Smooth muscle cell (in vitro differentiated cells): ENCODE measurements at regions not wholly inside any gene's neighbourhood (a gene's known extent, or its start where the extent isn't known, plus 50 kb on each side); places are given as distances from the start of the nearest gene placed in this dataset.

ENCODE experiments used
- DNase-seq: peaks from one replicate; lab custom pipeline; 2025; ENCODE audit not compliant: unreplicated experiment; lab: John Stamatoyannopoulos, UW
- H2AFZ ChIP-seq: fragments of 200-600 bp; sonication (generic); 2 replicates; pipeline ENCODE4 v1.6.0; 2016; ENCODE audit warnings: antibody characterized with exemption, low read depth, mild to moderate bottlenecking
- H3F3A ChIP-seq: fragments of 200-600 bp; sonication (generic); 2 replicates; pipeline ENCODE4 v1.6.0; 2017; ENCODE audit warnings: antibody characterized with exemption, low read depth
- H3K27ac ChIP-seq: fragments of 200-600 bp; sonication (generic); 2 replicates; pipeline ENCODE4 v1.5.1; 2016; ENCODE audit warnings: low read depth, mild to moderate bottlenecking
- H3K27me3 ChIP-seq: fragments of 200-600 bp; sonication (generic); 2 replicates; pipeline ENCODE4 v1.6.1; 2016; ENCODE audit warnings: low read depth, mild to moderate bottlenecking
- H3K36me3 ChIP-seq: fragments of 200-600 bp; sonication (generic); 2 replicates; pipeline ENCODE4 v1.5.1; 2016; ENCODE audit warnings: low read depth
- H3K4me1 ChIP-seq: fragments of 200-600 bp; sonication (generic); 2 replicates; pipeline ENCODE4 v1.5.1; 2016; ENCODE audit warnings: low read depth
- H3K4me2 ChIP-seq: fragments of 200-600 bp; sonication (generic); 2 replicates; pipeline ENCODE4 v1.6.0; 2016; ENCODE audit warnings: mild to moderate bottlenecking
- H3K4me3 ChIP-seq: fragments of 200-600 bp; sonication (generic); 2 replicates; pipeline ENCODE4 v1.5.1; 2016; ENCODE audit warnings: mild to moderate bottlenecking
- H3K79me2 ChIP-seq: fragments of 200-600 bp; sonication (generic); 2 replicates; pipeline ENCODE4 v1.6.0; 2016; ENCODE audit warnings: low read depth, mild to moderate bottlenecking
- H3K9ac ChIP-seq: fragments of 200-600 bp; sonication (generic); 2 replicates; pipeline ENCODE4 v1.6.0; 2016; ENCODE audit warnings: low read depth
- H3K9me3 ChIP-seq: fragments of 200-600 bp; sonication (generic); replicated peaks from 2 replicates; pipeline ENCODE4 v1.5.1; 2016; ENCODE audit warnings: low read depth
- H4K20me1 ChIP-seq: fragments of 200-600 bp; sonication (generic); 2 replicates; pipeline ENCODE4 v1.6.0; 2016; ENCODE audit warnings: low read depth
- WGBS: methylation state at CpG from one replicate; pipeline ENCODE4 v1.1.7; 2016; ENCODE audit warnings: low lambda C conversion rate; 5-methylcytosine and 5-hydroxymethylcytosine counted together
- TF ChIP-seq, protein P1 (sequence below): fragments of 200-600 bp; sonication (generic); IDR thresholded peaks from 2 replicates; pipeline ENCODE4 v1.5.1; 2017; ENCODE audit warnings: borderline replicate concordance, mild to moderate bottlenecking, antibody characterized with exemption; ENCODE audit not compliant: insufficient read depth, poor library complexity, severe bottlenecking

DNA sequence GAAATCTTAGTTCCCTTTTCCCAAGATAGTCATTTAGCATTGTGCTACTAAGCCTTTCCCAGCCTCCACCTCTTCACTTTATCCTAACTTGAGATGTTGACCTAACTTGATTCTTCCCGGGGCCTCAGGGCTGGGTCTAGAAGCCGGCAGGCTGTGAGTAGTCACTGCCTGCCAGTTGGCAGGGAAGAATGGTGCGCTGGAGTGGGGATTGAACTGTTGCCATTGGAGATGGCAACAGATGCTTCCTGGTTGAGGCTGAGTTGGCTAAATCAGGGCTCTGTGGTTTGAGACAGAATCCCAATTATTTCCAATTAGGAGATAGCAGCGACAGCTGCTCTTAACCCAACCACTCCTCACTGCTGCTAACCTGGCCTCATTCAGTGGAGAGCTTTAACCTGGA lies 343.1 kb downstream of the BRINP1 start:
- H3K9ac ChIP-seq, result no peak overlapping the region
- H3K4me3 ChIP-seq, result no peak overlapping the region
- no peaks in the 10 kb centered on the region for H3K4me1 ChIP-seq
- no peak overlapping the region for H3K4me2 ChIP-seq
- H3F3A ChIP-seq, result no peaks in the 10 kb centered on the region
- no peak overlapping the region for H2AFZ ChIP-seq
- TF ChIP-seq, protein P1, sequence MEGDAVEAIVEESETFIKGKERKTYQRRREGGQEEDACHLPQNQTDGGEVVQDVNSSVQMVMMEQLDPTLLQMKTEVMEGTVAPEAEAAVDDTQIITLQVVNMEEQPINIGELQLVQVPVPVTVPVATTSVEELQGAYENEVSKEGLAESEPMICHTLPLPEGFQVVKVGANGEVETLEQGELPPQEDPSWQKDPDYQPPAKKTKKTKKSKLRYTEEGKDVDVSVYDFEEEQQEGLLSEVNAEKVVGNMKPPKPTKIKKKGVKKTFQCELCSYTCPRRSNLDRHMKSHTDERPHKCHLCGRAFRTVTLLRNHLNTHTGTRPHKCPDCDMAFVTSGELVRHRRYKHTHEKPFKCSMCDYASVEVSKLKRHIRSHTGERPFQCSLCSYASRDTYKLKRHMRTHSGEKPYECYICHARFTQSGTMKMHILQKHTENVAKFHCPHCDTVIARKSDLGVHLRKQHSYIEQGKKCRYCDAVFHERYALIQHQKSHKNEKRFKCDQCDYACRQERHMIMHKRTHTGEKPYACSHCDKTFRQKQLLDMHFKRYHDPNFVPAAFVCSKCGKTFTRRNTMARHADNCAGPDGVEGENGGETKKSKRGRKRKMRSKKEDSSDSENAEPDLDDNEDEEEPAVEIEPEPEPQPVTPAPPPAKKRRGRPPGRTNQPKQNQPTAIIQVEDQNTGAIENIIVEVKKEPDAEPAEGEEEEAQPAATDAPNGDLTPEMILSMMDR, result no peak
- H3K79me2 ChIP-seq, result no peaks in the 10 kb centered on the region
- H3K9me3 ChIP-seq, result no peaks in the 10 kb centered on the region
- no peaks in the 10 kb centered on the region for H3K36me3 ChIP-seq
- H3K27ac ChIP-seq, result no peak overlapping the region
- H4K20me1 ChIP-seq, result no peaks in the 10 kb centered on the region
- WGBS, result 53% methylated on average over 4 of the region's 4 CpGs
- no peaks in the 10 kb centered on the region for H3K27me3 ChIP-seq
- DNase-seq, result no peak

DNA sequence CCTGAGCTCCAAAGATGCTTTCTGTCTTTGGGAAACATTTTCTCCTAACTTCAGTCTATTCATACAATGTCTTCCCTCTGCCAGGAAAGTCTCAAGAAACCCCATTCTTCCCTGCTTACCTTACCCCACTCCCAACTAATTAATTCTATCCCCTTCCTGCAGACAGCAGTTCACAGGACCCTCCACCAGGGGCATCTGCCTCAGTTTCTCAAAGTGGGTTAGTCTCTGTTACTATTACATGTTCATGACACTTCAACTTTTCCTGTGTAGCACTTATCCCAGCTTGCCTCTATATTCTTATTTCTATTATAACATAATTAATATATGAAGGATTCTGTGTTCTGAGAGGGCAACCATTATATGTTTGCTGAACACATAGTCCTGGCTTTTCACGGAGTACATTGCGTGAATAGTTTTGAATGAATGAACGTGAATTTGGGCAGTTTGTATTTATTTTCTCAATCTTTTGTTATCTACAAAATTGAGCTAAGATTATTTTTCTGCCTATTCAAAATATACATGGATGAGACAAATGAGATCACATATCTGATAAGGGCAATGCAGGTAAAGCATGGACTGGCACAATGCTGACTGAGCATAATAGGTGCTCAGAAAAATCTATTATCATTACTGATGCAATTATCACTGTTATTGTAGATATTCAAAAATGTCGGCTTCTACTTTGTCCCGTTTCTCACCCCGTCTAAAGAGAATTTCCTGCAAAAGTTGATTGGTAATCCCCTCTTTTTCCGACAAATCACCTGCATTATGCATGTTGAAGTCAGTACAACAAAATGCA lies 341.1 kb downstream of the BRINP1 start:
- DNase-seq, result no peak
- Histone ChIP-seq H3K4me3 (no peak overlapping the region), H3F3A (no peaks in the 10 kb centered on the region), H3K4me1 (no peaks in the 10 kb centered on the region), H4K20me1 (no peaks in the 10 kb centered on the region), H3K36me3 (no peaks in the 10 kb centered on the region), H3K9me3 (no peaks in the 10 kb centered on the region), H3K4me2 (no peak overlapping the region), H3K79me2 (no peaks in the 10 kb centered on the region), H3K27ac (no peak overlapping the region), H2AFZ (no peak overlapping the region), H3K27me3 (no peaks in the 10 kb centered on the region), H3K9ac (no peak overlapping the region)
- 67% methylated on average over 7 of the region's 7 CpGs for WGBS
- TF ChIP-seq, protein P1, result no peak

DNA sequence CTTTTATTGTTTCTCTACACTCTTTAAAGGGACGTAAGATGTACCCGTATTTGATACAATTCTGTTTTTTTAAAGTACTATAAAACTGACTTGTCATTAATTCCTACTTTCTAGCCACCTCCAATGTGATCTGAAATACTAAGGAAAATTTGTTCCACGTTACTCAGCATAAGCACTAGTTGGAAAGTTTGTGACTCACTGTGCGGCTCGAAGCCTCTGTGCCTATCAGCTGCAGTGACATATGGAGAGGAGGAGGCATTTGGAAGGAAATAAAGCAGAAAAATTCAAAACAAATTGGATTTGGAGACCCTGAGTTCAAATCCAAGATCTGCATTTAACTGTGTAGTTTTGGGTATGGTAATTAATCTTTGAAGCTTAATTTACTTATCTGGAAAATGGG lies 339.3 kb downstream of the BRINP1 start:
- Histone ChIP-seq H3K4me2 (no peak overlapping the region), H3K36me3 (no peaks in the 10 kb centered on the region)
- 63% methylated on average over 5 of the region's 5 CpGs for WGBS

More for the DNA sequence above, 339.3 kb downstream of the BRINP1 start:
- Histone ChIP-seq H4K20me1 (no peaks in the 10 kb centered on the region), H3K4me1 (no peaks in the 10 kb centered on the region), H3K27me3 (no peaks in the 10 kb centered on the region), H2AFZ (no peak overlapping the region), H3K9me3 (no peaks in the 10 kb centered on the region), H3K27ac (no peak overlapping the region), H3K9ac (no peak overlapping the region), H3F3A (no peaks in the 10 kb centered on the region), H3K79me2 (no peaks in the 10 kb centered on the region), H3K4me3 (no peak overlapping the region)
- no peak for DNase-seq
- TF ChIP-seq, protein P1, result no peak
